T-cell (primary cell): ENCODE measurements at regions not wholly inside any gene's neighbourhood (a gene's known extent, or its start where the extent isn't known, plus 50 kb on each side); places are given as distances from the start of the nearest gene placed in this dataset.

ENCODE experiments used
- ATAC-seq, 4 experiments: fragments of 200-7000 bp in 3 of 4; fragments of 150-1000 bp in 1 of 4; cut with Tn5 transposase; replicated peaks in 1 of 4; 1 replicate in 3 of 4; 2 replicates in 1 of 4; pipeline ENCODE4 v1.10.0; 2021; ENCODE audit warnings: moderate library complexity in 3 of 4, mild to moderate bottlenecking in 2 of 4, moderate number of reproducible peaks in 1 of 4
- CTCF ChIA-PET, 2 donors: fragments of 300-600 bp; sonication (Branson Sonifier 250); formaldehyde crosslinking; loops; one replicate each; lab custom pipeline; 2022; ENCODE audit warnings: antibody characterized with exemption in 2 of 2; lab: Charles Lee
- POLR2A ChIA-PET, 2 donors: fragments of 300-600 bp; sonication (Branson Sonifier 250); formaldehyde crosslinking; loops; one replicate each; lab custom pipeline; 2022; ENCODE audit warnings: antibody characterized with exemption in 2 of 2; lab: Charles Lee
- DNase-seq, 35 experiments: peaks; one replicate each; pipeline versions ENCODE4 v3.0.0 to v3.0.0-alpha.2; 2013 to 2023
- H3K27ac ChIP-seq: one replicate; pipeline ENCODE4 v1.5.1; 2013; ENCODE audit warnings: low read length
- H3K27me3 ChIP-seq, 2 experiments: replicated peaks in 1 of 2; 1 replicate in 1 of 2; 2 replicates in 1 of 2; pipeline versions ENCODE4 v1.6.1 to v1.7.0; 2013; ENCODE audit warnings: low read length in 1 of 2, mixed read lengths in 1 of 2; ENCODE audit not compliant: control insufficient read depth in 2 of 2, insufficient read depth in 2 of 2; ENCODE audit errors: extremely low read depth in 1 of 2
- H3K36me3 ChIP-seq, 2 donors: 1 replicate in 1 of 2; 2 replicates in 1 of 2; pipeline versions ENCODE4 v1.6.1 to v1.7.0; 2013; ENCODE audit warnings: low read length in 1 of 2; ENCODE audit not compliant: control insufficient read depth in 2 of 2, insufficient read depth in 1 of 2; ENCODE audit errors: extremely low read depth in 1 of 2
- H3K4me1 ChIP-seq, 2 experiments: 1 replicate in 1 of 2; 2 replicates in 1 of 2; pipeline versions ENCODE4 v1.6.1 to v1.7.0; 2013; ENCODE audit warnings: low read length in 2 of 2, mixed read lengths in 1 of 2; ENCODE audit not compliant: insufficient read depth in 2 of 2, control insufficient read depth in 1 of 2; ENCODE audit errors: extremely low read depth in 1 of 2
- H3K4me3 ChIP-seq, 2 donors: 1 replicate in 1 of 2; 2 replicates in 1 of 2; pipeline versions ENCODE4 v1.5.1 to v1.7.0; 2013; ENCODE audit warnings: mild to moderate bottlenecking in 2 of 2, low read length in 1 of 2, moderate library complexity in 1 of 2; ENCODE audit not compliant: control insufficient read depth in 1 of 2; ENCODE audit errors: extremely low read depth in 1 of 2
- H3K9me3 ChIP-seq: 2 replicates; pipeline ENCODE4 v1.7.0; 2013
- H3K27ac Mint-ChIP-seq, 2 donors: one replicate each; pipeline ENCODE4 v1.8.0; 2020 to 2021; ENCODE audit warnings: mild to moderate bottlenecking in 2 of 2, mixed read lengths in 2 of 2
- H3K27me3 Mint-ChIP-seq, 2 donors: one replicate each; pipeline ENCODE4 v1.8.0; 2021 to 2022; ENCODE audit warnings: mixed read lengths in 2 of 2
- H3K36me3 Mint-ChIP-seq: one replicate; pipeline ENCODE4 v1.8.0; 2021; ENCODE audit warnings: mixed read lengths
- H3K4me1 Mint-ChIP-seq, 3 donors: one replicate each; pipeline ENCODE4 v1.8.0; 2020 to 2022; ENCODE audit warnings: mixed read lengths in 3 of 3, mild to moderate bottlenecking in 1 of 3
- H3K4me3 Mint-ChIP-seq, 3 donors: one replicate each; pipeline ENCODE4 v1.8.0; 2020 to 2022; ENCODE audit warnings: mild to moderate bottlenecking in 3 of 3, mixed read lengths in 3 of 3, moderate library complexity in 3 of 3
- H3K9me3 Mint-ChIP-seq, 3 donors: one replicate each; pipeline ENCODE4 v1.8.0; 2020 to 2022; ENCODE audit warnings: mixed read lengths in 3 of 3
- WGBS: methylation state at CpG from one replicate; pipeline ENCODE4 v1.1.5; 2013; ENCODE audit warnings: missing lambda C conversion rate; ENCODE audit not compliant: insufficient coverage; 5-methylcytosine and 5-hydroxymethylcytosine counted together

GRCh38 chr5:118195211-118195610 is 793.1 kb downstream of the DTWD2 start:
- H3K9me3 Mint-ChIP-seq = peaks cover 4 to 11% (median 8%) of the 10 kb centered on the region in 3 donors
- no peak overlapping the region for H3K4me3 ChIP-seq
- WGBS = 51% methylated on average over 4 of the region's 4 CpGs
- POLR2A ChIA-PET = interaction anchor here in 1 of 2 donors (0.6 kb wide), 1 partner anchor 283 kb away, joined by 7 read pairs; no protein-coding TSS in a partner anchor
- H3K27ac Mint-ChIP-seq = no peak overlapping the region
- H3K4me1 ChIP-seq = no peaks in the 10 kb centered on the region
- H3K36me3 ChIP-seq = no peaks in the 10 kb centered on the region
- H3K36me3 Mint-ChIP-seq = no peaks in the 10 kb centered on the region
- no peak overlapping the region for H3K4me3 Mint-ChIP-seq
- DNase-seq (no peak), ATAC-seq (no peak)
- H3K9me3 ChIP-seq = no peaks in the 10 kb centered on the region
- no peaks in the 10 kb centered on the region for H3K27me3 ChIP-seq
- CTCF ChIA-PET = no interaction called here
- no peaks in the 10 kb centered on the region for H3K4me1 Mint-ChIP-seq
- no peak overlapping the region for H3K27ac ChIP-seq
- no peaks in the 10 kb centered on the region for H3K27me3 Mint-ChIP-seq

GRCh38 chr5:118193194-118193905 is 795.0 kb downstream of the DTWD2 start:
- Mint-ChIP-seq H3K27ac (no peak overlapping the region), H3K4me1 (no peaks in the 10 kb centered on the region), H3K27me3 (no peaks in the 10 kb centered on the region), H3K9me3 (peaks cover 7 to 12% (median 7%) of the 10 kb centered on the region in 3 donors), H3K4me3 (no peak overlapping the region), H3K36me3 (no peaks in the 10 kb centered on the region)
- no peak overlapping the region for H3K27ac ChIP-seq
- no peak overlapping the region for H3K4me3 ChIP-seq
- DNase-seq = no peak
- H3K9me3 ChIP-seq = no peaks in the 10 kb centered on the region
- ATAC-seq = no peak
- H3K4me1 ChIP-seq = no peaks in the 10 kb centered on the region
- H3K36me3 ChIP-seq = no peaks in the 10 kb centered on the region
- ChIA-PET POLR2A (no interaction called here), CTCF (no interaction called here)
- H3K27me3 ChIP-seq = no peaks in the 10 kb centered on the region
- no CpG with 5 or more reads among the region's 2 CpGs for WGBS

GRCh38 chr5:118185018-118185417 is 803.3 kb downstream of the DTWD2 start:
- POLR2A ChIA-PET = no interaction called here
- H3K4me1 ChIP-seq = no peaks in the 10 kb centered on the region
- WGBS = 80% methylated on average over 1 of the region's 3 CpGs
- DNase-seq (no peak), ATAC-seq (no peak)
- no peaks in the 10 kb centered on the region for H3K27me3 Mint-ChIP-seq
- H3K36me3 ChIP-seq = no peaks in the 10 kb centered on the region
- H3K9me3 ChIP-seq = no peaks in the 10 kb centered on the region
- no peaks in the 10 kb centered on the region for H3K27me3 ChIP-seq
- H3K36me3 Mint-ChIP-seq = no peaks in the 10 kb centered on the region
- H3K27ac Mint-ChIP-seq = no peak overlapping the region
- H3K9me3 Mint-ChIP-seq = peaks cover 2 to 6% (median 3%) of the 10 kb centered on the region in 3 donors
- no peak overlapping the region for H3K27ac ChIP-seq
- no peak overlapping the region for H3K4me3 ChIP-seq
- H3K4me3 Mint-ChIP-seq = no peak overlapping the region
- CTCF ChIA-PET = no interaction called here
- H3K4me1 Mint-ChIP-seq = no peaks in the 10 kb centered on the region

- no peak overlapping the region for H3K4me3 ChIP-seq
- POLR2A ChIA-PET = interaction anchor here in 1 of 2 donors (0.7 kb wide), 1 partner anchor 8 kb away, joined by 5 read pairs; no protein-coding TSS in a partner anchor
- no peaks in the 10 kb centered on the region for H3K4me1 ChIP-seq
- no peaks in the 10 kb centered on the region for H3K9me3 ChIP-seq
- Mint-ChIP-seq H3K36me3 (no peaks in the 10 kb centered on the region), H3K4me1 (no peaks in the 10 kb centered on the region), H3K4me3 (no peak overlapping the region), H3K27me3 (no peaks in the 10 kb centered on the region), H3K9me3 (peaks cover 6 to 14% (median 10%) of the 10 kb centered on the region in 3 donors), H3K27ac (no peak overlapping the region)
- H3K27ac ChIP-seq = no peak overlapping the region
- no peaks in the 10 kb centered on the region for H3K27me3 ChIP-seq
- CTCF ChIA-PET = interaction anchor here in 1 of 2 donors (0.7 kb wide), 1 partner anchor 1517 kb away, joined by 3 read pairs; no protein-coding TSS in a partner anchor
- DNase-seq = no peak
- no peak for ATAC-seq
- no peaks in the 10 kb centered on the region for H3K36me3 ChIP-seq
Measured at GRCh38 chr5:118176146-118176545, 812.2 kb downstream of the DTWD2 start.

- no peaks in the 10 kb centered on the region for H3K4me1 Mint-ChIP-seq
- no peaks in the 10 kb centered on the region for H3K27me3 Mint-ChIP-seq
- ChIA-PET POLR2A (no interaction called here), CTCF (no interaction called here)
- H3K4me3 Mint-ChIP-seq = no peak overlapping the region
- peaks cover 6 to 14% (median 10%) of the 10 kb centered on the region in 3 donors for H3K9me3 Mint-ChIP-seq
- H3K27ac Mint-ChIP-seq = no peak overlapping the region
- Histone ChIP-seq H3K36me3 (no peaks in the 10 kb centered on the region), H3K4me3 (no peak overlapping the region), H3K9me3 (no peaks in the 10 kb centered on the region), H3K27ac (no peak overlapping the region), H3K27me3 (no peaks in the 10 kb centered on the region), H3K4me1 (no peaks in the 10 kb centered on the region)
- no peak for DNase-seq
- ATAC-seq = no peak
- WGBS = 80% methylated on average over 1 of the region's 3 CpGs
- no peaks in the 10 kb centered on the region for H3K36me3 Mint-ChIP-seq
Measured at GRCh38 chr5:118174671-118175070, 813.7 kb downstream of the DTWD2 start.

- Histone ChIP-seq H3K4me1 (no peaks in the 10 kb centered on the region), H3K27me3 (no peaks in the 10 kb centered on the region), H3K9me3 (no peaks in the 10 kb centered on the region), H3K27ac (no peak overlapping the region), H3K36me3 (no peaks in the 10 kb centered on the region), H3K4me3 (no peak overlapping the region)
- ATAC-seq (no peak), DNase-seq (no peak)
- H3K9me3 Mint-ChIP-seq = peaks cover 6 to 11% (median 10%) of the 10 kb centered on the region in 3 donors
- no peaks in the 10 kb centered on the region for H3K4me1 Mint-ChIP-seq
- no CpG with 5 or more reads among the region's 5 CpGs for WGBS
- H3K36me3 Mint-ChIP-seq = no peaks in the 10 kb centered on the region
- H3K4me3 Mint-ChIP-seq = no peak overlapping the region
- H3K27ac Mint-ChIP-seq = no peak overlapping the region
- H3K27me3 Mint-ChIP-seq = no peaks in the 10 kb centered on the region
- POLR2A ChIA-PET = no interaction called here
- CTCF ChIA-PET = no interaction called here
Measured at GRCh38 chr5:118173340-118173739, 815.0 kb downstream of the DTWD2 start.
